Gastroesophageal sphincter (tissue), 3 donors: ENCODE measurements at regions not wholly inside any gene's neighbourhood (a gene's known extent, or its start where the extent isn't known, plus 50 kb on each side); places are given as distances from the start of the nearest gene placed in this dataset.

Experiments used
- CTCF ChIP-seq, 4 experiments: fragments of 200-600 bp in 2 of 4; fragments of 450-650 bp in 2 of 4; sonication (generic) in 1 of 4; IDR thresholded peaks; one replicate each; pipeline ENCODE4 v1.5.1; 2017 to 2019; ENCODE audit warnings: antibody characterized with exemption in 4 of 4, mild to moderate bottlenecking in 2 of 4, moderate library complexity in 2 of 4
- POLR2A ChIP-seq, 2 donors: fragments of 450-650 bp; IDR thresholded peaks; one replicate each; pipeline ENCODE4 v1.6.1; 2017; ENCODE audit warnings: antibody characterized with exemption in 2 of 2, mild to moderate bottlenecking in 2 of 2, moderate library complexity in 1 of 2
- POLR2AphosphoS5 ChIP-seq: sonication (generic); formaldehyde crosslinking; IDR thresholded peaks from one replicate; pipeline ENCODE4 v1.6.1; 2017; ENCODE audit warnings: antibody characterized with exemption

GRCh38 chr2:219944866-219945265 lies 317.4 kb downstream of the SLC4A3 start:
- TF ChIP-seq CTCF (IDR thresholded peaks at IDR 0.05) (no peak), POLR2A (IDR thresholded peaks at IDR 0.05) (no peak), POLR2AphosphoS5 (no peak)
